ENCODE measurements at regions not wholly inside any gene's neighbourhood (a gene's known extent, or its start where the extent isn't known, plus 50 kb on each side); places are given as distances from the start of the nearest gene placed in this dataset.

- no peak for DNase-seq
Measured at GRCh38 chr2:11103984-11104793, 51.1 kb upstream of the SLC66A3 start.

GRCh38 chr2:11104794-11105660 is 50.2 kb upstream of the SLC66A3 start:
- DNase-seq = no peak

All from NCI-H146 (cell line).